HepG2 (cell line): ENCODE measurements at regions not wholly inside any gene's neighbourhood (a gene's known extent, or its start where the extent isn't known, plus 50 kb on each side); places are given as distances from the start of the nearest gene placed in this dataset.

ENCODE experiments used
- ATAC-seq: fragments of 200-7000 bp; cut with Tn5 transposase; 3 replicates; pipeline ENCODE4 v1.9.1; 2020; ENCODE audit warnings: mild to moderate bottlenecking, moderate library complexity
- BruUV-seq: library from RNA; stranded (reverse); fragments of 400-500 nt; replicated peaks from 2 replicates; lab custom pipeline; 2021; lab: Mats Ljungman, UMichigan
- CTCF ChIA-PET: fragments of 300-600 bp; formaldehyde crosslinking; extraction: SDS; loops from one replicate; lab custom pipeline; 2021; ENCODE audit warnings: low total read pairs, inconsistent platforms, low intra/inter-chr PET ratio; lab: Yijun Ruan, JAX
- POLR2A ChIA-PET: fragments of 350-600 bp; sonication (Branson Sonifier 250); formaldehyde crosslinking; loops from one replicate; lab custom pipeline; 2020; ENCODE audit warnings: antibody characterized with exemption, inconsistent platforms; lab: Yijun Ruan, JAX
- DNase-seq: peaks from one replicate; pipeline ENCODE4 v3.0.0-alpha.2; 2015; ENCODE audit warnings: low spot score
- FAIRE-seq: peaks from 3 replicates; lab custom pipeline; 2011; peaks lifted over from hg19 to GRCh38; lab: Jason Lieb, UNC
- H2AFZ ChIP-seq: one replicate; pipeline ENCODE4 v1.6.1; 2011; ENCODE audit warnings: low read length, inconsistent platforms
- H3K27ac ChIP-seq: fragments of 300-600 bp; 3 replicates; pipeline ENCODE4 v1.8.0; 2011; ENCODE audit warnings: mixed run types, mild to moderate bottlenecking, mixed read lengths, low read length, inconsistent platforms; ENCODE audit not compliant: insufficient read depth; ENCODE audit errors: extremely low read length
- H3K27me3 ChIP-seq, 2 experiments: fragments of 200-600 bp in 1 of 2; 2 replicates in 1 of 2; 3 replicates in 1 of 2; pipeline versions ENCODE4 v1.6.0 to v1.8.0; 2011; ENCODE audit warnings: low read length in 2 of 2, mild to moderate bottlenecking in 2 of 2, moderate library complexity in 2 of 2, inconsistent platforms in 1 of 2; ENCODE audit not compliant: insufficient read depth in 2 of 2, control insufficient read depth in 1 of 2
- H3K36me3 ChIP-seq, 2 experiments: fragments of 200-600 bp in 1 of 2; replicated peaks in 1 of 2; 2 replicates in 1 of 2; 3 replicates in 1 of 2; pipeline versions ENCODE4 v1.5.1 to v1.8.0; 2011; ENCODE audit warnings: low read length in 2 of 2, inconsistent platforms in 1 of 2; ENCODE audit not compliant: insufficient read depth in 2 of 2, control insufficient read depth in 1 of 2
- H3K4me1 ChIP-seq: 2 replicates; pipeline ENCODE4 v1.5.1; 2012; ENCODE audit warnings: low read length, inconsistent platforms; ENCODE audit not compliant: insufficient read depth
- H3K4me2 ChIP-seq: 2 replicates; pipeline ENCODE4 v1.6.0; 2011; ENCODE audit warnings: low read depth, low read length, inconsistent platforms
- H3K4me3 ChIP-seq, 3 experiments: fragments of 200-600 bp in 1 of 3; sonication (generic), shearing (Covaris generic) in 1 of 3; replicated peaks in 1 of 3; 2 replicates each; pipeline ENCODE4 v1.5.1; 2011 to 2016; ENCODE audit warnings: low read length in 3 of 3, inconsistent platforms in 2 of 3, low read depth in 2 of 3, mild to moderate bottlenecking in 2 of 3, control low read depth in 1 of 3, mixed read lengths in 1 of 3; ENCODE audit not compliant: insufficient read depth in 1 of 3
- H3K79me2 ChIP-seq: one replicate; pipeline ENCODE4 v1.6.1; 2011; ENCODE audit warnings: low read length, inconsistent platforms; ENCODE audit not compliant: insufficient read depth
- H3K9ac ChIP-seq: 2 replicates; pipeline ENCODE4 v1.6.0; 2011; ENCODE audit warnings: mild to moderate bottlenecking, low read depth, low read length, inconsistent platforms; ENCODE audit not compliant: insufficient read depth
- H3K9me3 ChIP-seq: 2 replicates; pipeline ENCODE4 v1.5.1; 2012; ENCODE audit warnings: mild to moderate bottlenecking, low read length
- H4K20me1 ChIP-seq: 2 replicates; pipeline ENCODE4 v1.6.0; 2011; ENCODE audit warnings: inconsistent platforms, mild to moderate bottlenecking, low read length, moderate library complexity; ENCODE audit not compliant: insufficient read depth
- IRX3 ChIP-seq: sonication (generic); formaldehyde crosslinking; IDR thresholded peaks from 2 replicates; pipeline ENCODE4 v1.8.1; 2023; ENCODE audit warnings: mild to moderate bottlenecking, low read depth, missing genetic modification reagents, borderline replicate concordance
- KLF13 ChIP-seq: sonication (generic); formaldehyde crosslinking; IDR thresholded peaks from 2 replicates; pipeline ENCODE4 v1.4.0; 2020; ENCODE audit warnings: mild to moderate bottlenecking, missing genetic modification reagents
- KLF6 ChIP-seq: IDR thresholded peaks from 2 replicates; pipeline ENCODE4 v1.8.0; 2016; ENCODE audit warnings: missing biosample characterization, missing genetic modification reagents
- NFYC ChIP-seq: IDR thresholded peaks from 2 replicates; pipeline ENCODE4 v1.6.1; 2016; ENCODE audit warnings: missing genetic modification reagents, missing compliant biosample characterization
- PHF21A ChIP-seq: sonication (generic); formaldehyde crosslinking; IDR thresholded peaks from 2 replicates; pipeline ENCODE4 v1.5.0; 2020; ENCODE audit warnings: mild to moderate bottlenecking, missing genetic modification reagents
- REXO4 ChIP-seq: sonication (generic); formaldehyde crosslinking; IDR thresholded peaks from 2 replicates; pipeline ENCODE4 v1.8.0; 2022; ENCODE audit warnings: missing genetic modification reagents, mild to moderate bottlenecking, borderline replicate concordance
- ZBTB7A ChIP-seq: sonication (generic); formaldehyde crosslinking; IDR thresholded peaks from 2 replicates; pipeline ENCODE4 v1.8.0; 2022; ENCODE audit warnings: mild to moderate bottlenecking, missing genetic modification reagents
- ZFP90 ChIP-seq: sonication (generic); formaldehyde crosslinking; IDR thresholded peaks from 2 replicates; pipeline ENCODE4 v1.8.0; 2022; ENCODE audit warnings: missing genetic modification reagents, mild to moderate bottlenecking, inconsistent platforms, borderline replicate concordance
- ZNF7 ChIP-seq: IDR thresholded peaks from 2 replicates; pipeline ENCODE4 v1.6.1; 2016; ENCODE audit warnings: missing biosample characterization, missing genetic modification reagents
- ZNF761 ChIP-seq: sonication (generic); formaldehyde crosslinking; conservative IDR thresholded peaks from 2 replicates; pipeline ENCODE4 v1.4.0; 2020; ENCODE audit warnings: mild to moderate bottlenecking, missing genetic modification reagents
- ZNF790 ChIP-seq: sonication (generic); formaldehyde crosslinking; IDR thresholded peaks from 2 replicates; pipeline ENCODE4 v1.8.0; 2022; ENCODE audit warnings: missing genetic modification reagents, mild to moderate bottlenecking, borderline replicate concordance
- WGBS: methylation state at CpG from one replicate; pipeline ENCODE4 v1.1.6; 2017; ENCODE audit warnings: low lambda C conversion rate; 5-methylcytosine and 5-hydroxymethylcytosine counted together
- in situ Hi-C: cut with HindIII; loops from 2 replicates; pipeline ENCODE4 v1.10.0; 2017; ENCODE audit warnings: low pct_unique_long_range_greater_than_20kb; ENCODE audit not compliant: extremely low pct_ligation_motif_present
- intact Hi-C: fragments of 100-400 bp; cut with micrococcal nuclease; formaldehyde crosslinking; loops from one replicate; pipeline ENCODE4 v1.10.0; 2022; ENCODE audit not compliant: unreplicated experiment
- TF ChIP-seq, protein P1 (sequence below): sonication (generic); formaldehyde crosslinking; IDR thresholded peaks from 2 replicates; pipeline ENCODE4 v1.4.0; 2020; ENCODE audit warnings: missing genetic modification reagents

DNA sequence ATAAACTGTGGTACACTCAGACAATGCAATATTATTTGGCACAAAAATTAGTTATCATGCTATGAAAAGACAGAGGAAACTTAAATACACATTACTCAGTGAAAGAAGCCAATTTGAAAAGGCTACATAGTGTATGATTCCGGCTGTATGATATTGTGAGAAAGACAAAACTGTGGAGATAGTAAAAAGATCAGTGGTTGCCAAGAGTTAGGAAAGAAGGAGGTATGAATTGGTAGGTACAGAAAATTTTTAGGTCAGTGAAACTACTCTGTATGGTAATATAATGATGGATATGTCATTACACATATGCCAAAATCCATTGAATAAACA lies 458.8 kb upstream of the CBLB start:
- ATAC-seq (no peak), FAIRE-seq (no peak)
- no peak overlapping the region for H2AFZ ChIP-seq

GRCh38 chr3:106328224-106328623 lies 459.4 kb upstream of the CBLB start:
- peaks cover 18% of the 10 kb centered on the region for H3K9me3 ChIP-seq
- no peaks in the 10 kb centered on the region for H3K27me3 ChIP-seq
- no peak overlapping the region for H3K27ac ChIP-seq
- BruUV-seq: no TSS peak
- H3K4me2 ChIP-seq: no peak overlapping the region
- H4K20me1 ChIP-seq: no peaks in the 10 kb centered on the region
- TF ChIP-seq ZFP90: no peak
- TF ChIP-seq, all 625 proteins: peak for 0
- no peaks in the 10 kb centered on the region for H3K79me2 ChIP-seq
- ChIA-PET POLR2A (no interaction called here), CTCF (no interaction called here)
- no peak overlapping the region for H3K4me3 ChIP-seq
- H2AFZ ChIP-seq: no peak overlapping the region
- ATAC-seq: no peak
- 0% methylated on average over 2 of the region's 2 CpGs for WGBS
- in situ Hi-C loops: no loop called here
- no peaks in the 10 kb centered on the region for H3K4me1 ChIP-seq
- DNase-seq: no peak
- FAIRE-seq: no peak
- no peaks in the 10 kb centered on the region for H3K36me3 ChIP-seq
- H3K9ac ChIP-seq: no peak overlapping the region
- intact Hi-C loops: no loop called here

More for the DNA sequence above, 458.8 kb upstream of the CBLB start:
- in situ Hi-C loops (no loop called here), intact Hi-C loops (no loop called here)
- no peaks in the 10 kb centered on the region for H4K20me1 ChIP-seq
- no peak overlapping the region for H3K4me3 ChIP-seq
- no TSS peak for BruUV-seq
- H3K4me1 ChIP-seq: no peaks in the 10 kb centered on the region
- no peak overlapping the region for H3K27ac ChIP-seq
- ChIA-PET CTCF (no interaction called here), POLR2A (no interaction called here)
- no peak overlapping the region for H3K4me2 ChIP-seq
- H3K9ac ChIP-seq: no peak overlapping the region
- TF ChIP-seq ZNF761 (CRISPR knock-in tag): no peak
- TF ChIP-seq ZNF790 (CRISPR knock-in tag): no peak
- TF ChIP-seq KLF13 (CRISPR knock-in tag): no peak
- TF ChIP-seq ZBTB7A: no peak
- TF ChIP-seq PHF21A (CRISPR knock-in tag): no peak
- TF ChIP-seq NFYC (CRISPR knock-in tag): no peak
- no peak for TF ChIP-seq REXO4 (CRISPR knock-in tag)
- TF ChIP-seq ZNF7: no peak
- TF ChIP-seq, protein P1, sequence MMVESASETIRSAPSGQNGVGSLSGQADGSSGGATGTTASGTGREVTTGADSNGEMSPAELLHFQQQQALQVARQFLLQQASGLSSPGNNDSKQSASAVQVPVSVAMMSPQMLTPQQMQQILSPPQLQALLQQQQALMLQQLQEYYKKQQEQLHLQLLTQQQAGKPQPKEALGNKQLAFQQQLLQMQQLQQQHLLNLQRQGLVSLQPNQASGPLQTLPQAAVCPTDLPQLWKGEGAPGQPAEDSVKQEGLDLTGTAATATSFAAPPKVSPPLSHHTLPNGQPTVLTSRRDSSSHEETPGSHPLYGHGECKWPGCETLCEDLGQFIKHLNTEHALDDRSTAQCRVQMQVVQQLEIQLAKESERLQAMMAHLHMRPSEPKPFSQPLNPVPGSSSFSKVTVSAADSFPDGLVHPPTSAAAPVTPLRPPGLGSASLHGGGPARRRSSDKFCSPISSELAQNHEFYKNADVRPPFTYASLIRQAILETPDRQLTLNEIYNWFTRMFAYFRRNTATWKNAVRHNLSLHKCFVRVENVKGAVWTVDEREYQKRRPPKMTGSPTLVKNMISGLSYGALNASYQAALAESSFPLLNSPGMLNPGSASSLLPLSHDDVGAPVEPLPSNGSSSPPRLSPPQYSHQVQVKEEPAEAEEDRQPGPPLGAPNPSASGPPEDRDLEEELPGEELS (CRISPR knock-in tag): no peak
- TF ChIP-seq KLF6 (CRISPR knock-in tag): no peak
- TF ChIP-seq IRX3 (CRISPR knock-in tag): no peak
- WGBS: 7% methylated on average over 1 of the region's 1 CpG
- no peaks in the 10 kb centered on the region for H3K79me2 ChIP-seq
- no peak for DNase-seq
- peaks cover 19% of the 10 kb centered on the region for H3K9me3 ChIP-seq
- no peaks in the 10 kb centered on the region for H3K27me3 ChIP-seq
- no peaks in the 10 kb centered on the region for H3K36me3 ChIP-seq
